Activated T-cell treated with anti-CD3 and anti-CD28 coated beads, Interleukin-2, amount 50 U/mL, for 4 hours (primary cell): ENCODE measurements at regions not wholly inside any gene's neighbourhood (a gene's known extent, or its start where the extent isn't known, plus 50 kb on each side); places are given as distances from the start of the nearest gene placed in this dataset.
"Not testable (repeated sequence)": the region's sequence is repeated elsewhere in the genome, so short reads cannot be mapped to it uniquely, and the experiment has no call there.

Experiments used
- ATAC-seq, 2 donors: fragments of 200-7000 bp; cut with Tn5 transposase; one replicate each; pipeline ENCODE4 v1.10.0; 2021
- DNase-seq: peaks from one replicate; pipeline ENCODE4 v3.0.0-alpha.2; 2020
- H3K27me3 Mint-ChIP-seq: one replicate; pipeline ENCODE4 v1.8.0; 2021; ENCODE audit warnings: low read depth, mixed read lengths
- H3K36me3 Mint-ChIP-seq: one replicate; pipeline ENCODE4 v1.8.0; 2022; ENCODE audit warnings: mixed read lengths; ENCODE audit not compliant: insufficient read depth
- H3K4me1 Mint-ChIP-seq: one replicate; pipeline ENCODE4 v1.8.0; 2021; ENCODE audit warnings: low read depth, mixed read lengths
- H3K4me3 Mint-ChIP-seq: one replicate; pipeline ENCODE4 v1.8.0; 2021; ENCODE audit warnings: mild to moderate bottlenecking, moderate library complexity, mixed read lengths
- H3K9me3 Mint-ChIP-seq: one replicate; pipeline ENCODE4 v1.8.0; 2021; ENCODE audit warnings: mixed read lengths

DNA sequence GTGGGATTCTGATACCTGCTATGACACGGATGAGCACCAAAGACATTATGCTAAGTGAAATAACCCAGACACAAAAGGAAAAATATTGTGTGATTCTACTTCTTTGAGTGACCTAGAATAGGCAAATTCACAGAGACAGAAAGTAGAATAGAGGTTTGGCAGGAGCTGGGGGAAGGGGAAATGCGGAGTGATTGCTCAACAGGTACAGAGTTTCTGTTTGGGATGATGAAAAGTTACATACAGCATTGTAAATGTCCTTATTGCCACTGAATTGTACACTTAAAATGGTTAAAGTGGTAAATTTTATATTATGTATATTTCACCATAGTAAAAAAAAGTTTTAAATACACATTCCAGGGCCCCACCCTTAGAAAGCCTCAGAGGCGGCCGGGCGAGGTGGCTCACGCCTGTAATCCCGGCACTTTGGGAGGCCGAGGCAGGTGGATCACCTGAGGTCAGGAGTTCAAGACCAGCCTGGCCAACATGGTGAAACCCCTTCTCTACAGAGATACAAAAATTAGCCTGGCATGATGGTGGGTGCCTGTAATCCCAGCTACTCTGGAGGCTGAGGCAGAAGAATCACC lies 72.3 kb downstream of the ARF6 start:
- H3K36me3 Mint-ChIP-seq, H3K4me3 Mint-ChIP-seq, ATAC-seq, H3K27me3 Mint-ChIP-seq, H3K9me3 Mint-ChIP-seq, DNase-seq: not testable (repeated sequence)
- H3K4me1 Mint-ChIP-seq = peaks cover 32% of the 10 kb centered on the region

DNA sequence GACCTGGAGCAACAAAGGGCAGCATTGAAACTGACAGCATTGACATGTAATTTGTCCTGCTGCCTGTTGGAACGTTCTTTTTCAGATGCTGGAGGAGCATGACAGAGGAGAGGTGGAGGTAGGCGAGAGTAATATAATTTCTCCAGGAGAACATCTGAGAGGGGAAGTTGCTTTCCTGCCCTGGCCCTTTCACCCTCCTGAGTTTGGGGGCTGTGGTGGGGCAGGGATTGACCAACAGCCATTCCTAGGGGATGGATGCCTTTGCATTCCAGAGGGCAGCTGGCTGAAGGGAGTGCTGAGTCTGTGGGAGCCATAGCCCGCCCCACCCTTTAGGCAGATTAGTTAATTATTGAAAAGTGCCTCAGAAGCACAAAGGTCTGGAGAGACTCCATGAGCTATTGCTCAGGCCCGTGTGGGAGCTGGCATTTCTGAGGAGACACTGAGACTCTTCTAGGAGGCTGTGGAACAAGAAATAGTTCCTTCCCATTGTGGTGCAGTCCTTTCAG lies 73.5 kb downstream of the ARF6 start:
- Mint-ChIP-seq H3K36me3 (no peaks in the 10 kb centered on the region), H3K4me1 (peaks cover 36% of the 10 kb centered on the region), H3K4me3 (no peak overlapping the region), H3K9me3 (no peaks in the 10 kb centered on the region), H3K27me3 (no peaks in the 10 kb centered on the region)
- ATAC-seq = no peak
- no peak for DNase-seq

DNA sequence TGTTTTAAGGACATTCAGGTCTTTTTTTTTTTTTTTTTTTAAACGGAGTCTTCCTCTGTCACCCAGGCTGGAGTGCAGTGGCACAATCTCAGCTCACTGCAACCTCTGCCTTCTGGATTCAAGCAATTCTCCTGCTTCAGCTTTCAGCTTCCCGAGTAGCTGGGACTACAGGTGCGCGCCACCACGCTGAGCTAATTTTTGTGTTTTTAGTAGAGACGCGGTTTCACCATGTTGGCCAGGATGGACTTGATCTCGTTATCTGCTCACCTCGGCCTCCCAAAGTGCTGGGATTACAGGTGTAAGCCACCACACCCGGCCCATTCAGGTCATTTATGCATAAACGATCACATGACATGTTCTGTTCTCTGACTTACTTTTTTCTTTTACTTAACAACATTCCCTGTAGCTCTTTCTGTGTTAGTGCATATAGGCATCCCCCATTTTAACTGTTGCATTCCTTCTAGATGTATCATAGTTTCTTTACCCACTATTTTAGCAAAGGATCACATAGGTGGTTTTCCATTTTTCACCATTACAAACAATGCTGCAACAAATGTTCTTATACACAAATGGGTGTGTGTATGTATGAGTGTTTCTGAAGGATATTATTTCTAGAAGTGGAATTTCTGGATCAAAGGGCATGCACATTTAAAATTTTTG lies 74.2 kb downstream of the ARF6 start:
- no peaks in the 10 kb centered on the region for H3K9me3 Mint-ChIP-seq
- no peak overlapping the region for H3K4me3 Mint-ChIP-seq
- H3K4me1 Mint-ChIP-seq = peaks cover 37% of the 10 kb centered on the region
- ATAC-seq (no peak), DNase-seq (no peak)
- no peaks in the 10 kb centered on the region for H3K27me3 Mint-ChIP-seq
- no peaks in the 10 kb centered on the region for H3K36me3 Mint-ChIP-seq

DNA sequence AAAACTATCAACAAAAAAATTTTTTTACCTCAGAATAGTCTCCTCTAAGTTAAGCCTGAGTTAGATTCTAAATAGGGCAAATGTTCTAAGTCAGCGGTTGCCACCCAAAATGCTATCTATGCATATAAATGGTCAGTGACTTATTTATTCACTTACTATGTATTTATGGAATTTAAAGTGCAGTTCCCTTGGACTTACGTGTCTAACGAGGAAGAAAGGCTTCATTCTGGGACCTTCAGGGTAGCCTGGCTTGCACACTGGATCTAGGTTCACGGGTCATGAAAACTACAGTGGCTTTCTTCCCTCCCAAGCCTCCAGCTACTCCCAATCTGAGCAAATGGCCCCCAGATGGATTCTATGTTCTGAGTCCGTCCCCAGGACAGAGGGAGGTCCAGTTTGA lies 77.1 kb downstream of the ARF6 start:
- no peak for ATAC-seq
- no peaks in the 10 kb centered on the region for H3K36me3 Mint-ChIP-seq
- no peak for DNase-seq
- no peaks in the 10 kb centered on the region for H3K9me3 Mint-ChIP-seq
- peaks cover 50% of the 10 kb centered on the region for H3K4me1 Mint-ChIP-seq
- H3K4me3 Mint-ChIP-seq = no peak overlapping the region
- H3K27me3 Mint-ChIP-seq = no peaks in the 10 kb centered on the region

DNA sequence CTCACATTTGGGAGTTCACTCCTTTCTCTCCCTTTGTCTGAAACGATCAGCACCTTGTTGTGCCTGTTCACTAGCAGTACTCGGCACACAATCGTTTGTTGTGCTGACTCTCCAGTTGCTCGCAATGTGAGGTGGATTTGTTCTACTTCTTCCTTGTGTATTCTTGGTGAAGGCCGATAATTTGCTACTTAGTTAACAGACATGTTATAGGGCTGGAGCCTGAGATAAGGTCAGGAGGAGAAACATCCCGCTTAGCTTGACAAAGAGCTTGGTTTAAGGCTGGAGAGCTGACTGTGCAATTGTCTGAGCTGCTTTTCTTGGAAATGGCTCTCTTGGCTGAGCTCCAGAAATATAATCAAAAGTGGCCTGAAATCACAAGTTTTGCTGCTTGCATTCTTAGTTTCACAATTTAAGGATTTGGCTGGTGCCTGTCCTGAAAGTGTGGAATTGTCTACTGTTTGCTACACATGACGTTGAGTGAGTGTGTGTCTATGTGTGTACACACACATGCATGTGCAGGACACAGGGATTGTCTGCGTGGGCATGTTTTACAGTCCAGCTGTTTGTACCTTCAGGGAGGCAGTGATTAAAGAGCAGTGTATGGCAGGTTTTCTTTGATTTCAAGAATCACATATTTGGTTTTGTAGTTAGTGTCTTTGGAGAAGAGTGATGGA lies 77.7 kb downstream of the ARF6 start:
- no peaks in the 10 kb centered on the region for H3K9me3 Mint-ChIP-seq
- peaks cover 57% of the 10 kb centered on the region for H3K4me1 Mint-ChIP-seq
- DNase-seq (no peak), ATAC-seq (peak; percentile 10 to 11)
- peak overlapping the region; percentile 79 for H3K4me3 Mint-ChIP-seq
- H3K36me3 Mint-ChIP-seq = no peaks in the 10 kb centered on the region
- no peaks in the 10 kb centered on the region for H3K27me3 Mint-ChIP-seq

DNA sequence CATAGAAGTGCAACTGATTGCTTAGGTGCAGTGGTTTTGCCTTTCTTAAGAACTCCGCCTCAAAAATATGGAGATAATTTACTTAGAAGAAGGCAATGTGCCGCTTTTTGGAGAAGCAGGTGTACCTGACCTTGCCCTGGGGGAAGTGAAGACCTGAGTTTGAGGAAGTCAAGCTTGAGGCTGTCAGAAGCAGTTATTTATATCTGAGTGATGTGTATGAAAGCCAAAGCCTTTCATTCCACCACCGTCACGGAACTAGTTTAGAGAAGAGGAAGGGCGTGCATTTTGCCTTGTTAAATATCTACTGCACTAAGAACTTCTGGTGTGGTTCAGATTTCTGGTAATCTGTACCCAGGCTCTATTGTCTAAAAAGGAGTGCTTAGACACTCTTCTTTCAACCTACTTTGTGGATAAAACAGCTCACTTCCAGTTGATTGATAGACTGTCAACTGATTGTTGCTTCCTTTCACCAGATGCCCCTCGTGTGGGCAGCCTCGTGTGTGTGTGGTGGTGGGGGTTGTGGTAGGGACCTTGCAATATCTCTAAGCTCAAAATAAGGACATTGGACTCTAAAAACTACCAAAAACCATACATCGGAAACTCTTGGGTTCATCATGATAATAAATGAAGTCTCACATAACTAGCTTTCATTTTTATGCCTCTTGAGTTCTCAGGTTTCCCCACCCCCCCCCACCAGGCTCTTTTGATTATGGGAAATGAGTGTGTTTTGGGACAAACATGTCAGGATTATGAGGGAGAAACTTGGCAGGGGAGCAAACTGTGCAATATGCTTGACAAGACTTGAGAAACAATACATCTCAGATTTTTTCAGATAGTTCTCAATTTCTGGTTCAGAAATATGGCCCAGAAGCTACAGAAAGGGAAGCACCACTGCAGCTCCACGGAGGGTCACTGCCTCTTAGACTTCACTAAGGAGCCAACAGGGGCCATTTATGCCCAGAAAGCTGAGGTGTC lies 78.6 kb downstream of the ARF6 start:
- DNase-seq = peak; percentile 38
- Mint-ChIP-seq H3K4me3 (peak overlapping the region; percentile 79), H3K4me1 (peaks cover 64% of the 10 kb centered on the region), H3K9me3 (no peaks in the 10 kb centered on the region), H3K36me3 (no peaks in the 10 kb centered on the region), H3K27me3 (no peaks in the 10 kb centered on the region)
- peak; percentile 69 to 70 for ATAC-seq

DNA sequence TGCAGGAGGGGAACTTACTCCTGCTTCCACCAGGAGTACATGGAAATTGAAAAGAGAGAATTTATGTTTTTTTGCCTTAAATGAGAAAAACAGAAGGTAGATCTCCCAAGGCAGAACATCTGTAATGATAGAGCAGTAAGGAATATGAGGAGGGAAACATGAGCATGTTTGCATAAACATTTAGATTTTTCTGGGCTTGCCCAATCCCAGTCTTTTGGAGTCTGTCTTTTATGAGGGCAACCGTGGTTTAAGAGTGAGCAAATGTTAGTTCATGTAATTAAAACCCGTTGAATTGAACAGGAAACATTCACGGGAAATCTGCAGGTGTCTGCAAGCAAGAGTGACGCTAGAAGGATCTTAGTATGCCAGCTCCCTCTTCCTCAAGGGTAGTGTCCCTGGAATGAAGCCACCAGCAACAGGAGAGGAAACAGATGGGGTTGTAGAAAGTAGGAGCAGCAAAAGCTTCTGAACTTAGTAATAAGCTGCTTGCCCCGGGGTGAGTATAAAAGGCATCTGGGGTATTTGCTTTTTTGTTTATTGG lies 79.3 kb downstream of the ARF6 start:
- no peaks in the 10 kb centered on the region for H3K27me3 Mint-ChIP-seq
- H3K4me3 Mint-ChIP-seq = peak overlapping the region; percentile 79
- H3K36me3 Mint-ChIP-seq = no peaks in the 10 kb centered on the region
- H3K4me1 Mint-ChIP-seq = peaks cover 72% of the 10 kb centered on the region
- no peak for DNase-seq
- no peak for ATAC-seq
- H3K9me3 Mint-ChIP-seq = no peaks in the 10 kb centered on the region

DNA sequence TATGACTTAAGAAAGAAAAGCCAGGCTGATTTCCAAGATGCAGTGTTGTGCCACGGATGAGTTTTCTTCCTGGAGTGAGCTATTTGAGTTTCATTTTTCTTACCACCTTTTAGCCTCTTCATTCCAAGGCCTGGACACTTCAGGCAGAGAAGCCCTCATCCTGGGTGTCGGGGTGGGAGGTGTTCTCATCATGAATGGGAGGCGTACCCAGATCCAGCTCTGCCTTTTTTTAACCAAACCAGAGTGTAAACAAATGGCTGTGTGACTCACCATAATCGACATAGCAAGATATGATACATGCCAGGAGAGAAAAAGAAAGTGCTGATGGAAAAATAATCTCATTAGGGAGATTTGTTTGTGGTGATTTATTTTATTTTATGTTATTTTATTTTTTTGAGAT lies 79.9 kb downstream of the ARF6 start:
- Mint-ChIP-seq H3K4me3 (peak overlapping the region; percentile 79), H3K4me1 (peaks cover 78% of the 10 kb centered on the region), H3K27me3 (no peaks in the 10 kb centered on the region), H3K9me3 (no peaks in the 10 kb centered on the region), H3K36me3 (no peaks in the 10 kb centered on the region)
- DNase-seq (peak; percentile 32), ATAC-seq (peak; percentile 57 to 59)

DNA sequence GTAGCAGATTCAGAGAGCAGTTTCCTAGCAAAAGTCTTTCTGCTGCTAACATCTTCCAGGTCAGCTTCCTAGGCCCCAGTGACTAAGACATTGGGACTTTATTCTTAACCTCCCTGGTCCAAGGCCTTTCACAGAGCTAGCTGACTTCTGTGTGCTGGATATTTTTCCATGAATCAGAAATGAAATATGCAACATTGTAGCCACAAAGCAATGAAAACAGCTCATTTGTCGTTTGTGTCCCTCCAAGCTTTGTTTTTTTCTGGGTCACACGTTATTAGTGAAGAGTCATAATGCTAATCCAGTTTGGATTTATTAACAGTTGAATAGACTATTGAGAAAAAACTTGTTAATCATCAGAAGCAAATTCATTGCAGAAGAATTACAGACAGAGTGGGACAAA lies 82.4 kb downstream of the ARF6 start:
- peaks cover 91% of the 10 kb centered on the region for H3K4me1 Mint-ChIP-seq
- no peaks in the 10 kb centered on the region for H3K36me3 Mint-ChIP-seq
- H3K4me3 Mint-ChIP-seq = no peak overlapping the region
- DNase-seq = no peak
- no peaks in the 10 kb centered on the region for H3K27me3 Mint-ChIP-seq
- no peak for ATAC-seq
- no peaks in the 10 kb centered on the region for H3K9me3 Mint-ChIP-seq

DNA sequence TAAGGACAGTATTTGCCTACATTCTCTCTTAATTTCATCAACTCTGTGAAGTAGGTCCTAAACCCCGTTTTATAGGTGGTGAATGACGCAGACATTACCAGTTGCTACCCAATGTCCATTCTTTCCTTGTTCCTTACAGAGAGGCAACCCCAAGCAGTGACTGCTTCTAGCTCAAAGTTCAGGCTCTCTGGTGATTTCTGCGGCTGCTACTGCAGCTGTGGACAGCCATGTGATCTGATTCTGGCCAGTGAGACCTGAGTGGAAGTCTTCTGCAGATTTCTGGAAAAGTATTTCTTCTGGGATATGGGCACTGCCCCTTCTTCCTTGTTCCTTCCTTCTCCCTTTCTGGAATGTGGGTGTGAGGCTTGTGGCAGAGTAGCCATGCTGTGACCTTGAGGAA lies 82.9 kb downstream of the ARF6 start:
- DNase-seq (no peak), ATAC-seq (no peak)
- H3K27me3 Mint-ChIP-seq = no peaks in the 10 kb centered on the region
- H3K36me3 Mint-ChIP-seq = no peaks in the 10 kb centered on the region
- no peak overlapping the region for H3K4me3 Mint-ChIP-seq
- H3K9me3 Mint-ChIP-seq = no peaks in the 10 kb centered on the region
- H3K4me1 Mint-ChIP-seq = peaks cover 91% of the 10 kb centered on the region

DNA sequence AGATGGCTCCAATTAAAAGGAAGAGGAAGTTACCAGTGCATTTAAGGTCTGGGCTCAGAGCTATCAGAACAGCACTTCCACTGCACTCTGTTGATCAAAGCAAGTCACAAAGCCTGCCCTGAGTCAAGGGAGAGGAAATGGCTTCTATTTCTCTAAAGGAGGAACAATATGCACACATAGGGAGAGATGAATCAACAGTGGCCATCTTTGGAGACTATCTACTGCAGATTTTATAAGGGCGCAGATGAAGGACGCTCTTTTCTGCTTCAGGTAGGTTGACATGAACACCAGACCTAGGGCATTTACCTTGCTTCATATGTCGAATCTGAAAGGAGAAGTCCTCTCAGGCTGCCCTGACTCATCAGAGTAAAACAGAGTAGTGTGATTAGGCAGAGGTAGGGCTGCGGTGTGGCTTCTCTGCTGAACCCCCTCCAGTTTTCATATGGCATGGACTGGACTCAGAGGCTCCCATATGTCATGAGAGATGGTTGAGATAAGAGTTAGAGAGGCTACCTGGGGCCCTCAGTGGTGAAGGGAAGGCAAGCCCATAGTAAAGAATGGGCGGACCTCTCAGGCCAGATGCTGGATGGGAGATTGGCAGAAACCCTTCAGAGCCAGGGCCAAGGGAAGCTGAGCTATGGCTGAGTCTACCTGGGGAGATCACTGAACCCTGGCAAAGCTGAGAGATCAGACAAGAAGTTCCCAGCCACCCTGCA lies 84.4 kb downstream of the ARF6 start:
- Mint-ChIP-seq H3K9me3 (no peaks in the 10 kb centered on the region), H3K27me3 (no peaks in the 10 kb centered on the region), H3K4me1 (peaks cover 91% of the 10 kb centered on the region), H3K36me3 (no peaks in the 10 kb centered on the region), H3K4me3 (peak overlapping the region; percentile 66)
- ATAC-seq (peak; percentile 87 to 91), DNase-seq (peak; percentile 41)

DNA sequence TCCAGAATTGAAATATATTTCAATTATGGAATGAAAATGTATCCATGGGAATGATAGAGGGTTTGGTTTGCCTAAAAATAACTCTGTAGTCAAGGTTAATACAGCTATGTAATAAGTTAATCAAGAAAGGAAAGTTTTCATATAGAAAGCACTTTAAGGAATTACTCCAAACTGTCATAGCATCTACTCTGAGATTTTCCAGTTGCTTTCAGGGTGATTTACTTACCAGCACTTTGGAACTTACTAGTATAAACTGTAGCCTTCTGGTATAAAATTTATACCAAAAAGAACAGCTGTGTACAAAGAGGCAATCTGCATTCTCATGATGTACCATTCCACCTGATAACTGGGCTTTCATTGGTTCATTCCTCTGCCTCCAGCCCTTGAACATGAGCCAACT lies 87.1 kb downstream of the ARF6 start:
- Mint-ChIP-seq H3K4me3 (no peak overlapping the region), H3K36me3 (no peaks in the 10 kb centered on the region), H3K27me3 (no peaks in the 10 kb centered on the region), H3K4me1 (peaks cover 89% of the 10 kb centered on the region), H3K9me3 (no peaks in the 10 kb centered on the region)
- DNase-seq (no peak), ATAC-seq (no peak)

DNA sequence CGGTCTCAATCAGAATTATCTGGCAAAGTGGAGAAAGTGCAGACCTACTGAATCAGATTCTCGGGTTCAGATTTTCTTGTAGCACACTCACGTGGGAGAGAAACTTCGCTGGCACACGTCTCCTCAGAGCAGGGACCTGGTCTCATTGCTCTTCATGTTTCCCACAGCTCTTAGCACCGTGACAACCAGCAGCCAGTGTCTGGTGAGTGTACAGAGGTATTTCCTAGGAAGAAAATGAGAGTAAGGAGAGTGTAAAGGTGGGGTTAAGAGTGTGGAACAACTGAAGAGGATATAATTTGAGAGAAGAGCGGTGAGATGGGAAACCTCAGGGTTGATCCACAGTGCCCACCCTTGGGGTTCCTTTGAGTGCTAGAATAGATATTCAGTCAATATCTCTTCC lies 89.2 kb downstream of the ARF6 start:
- no peak for ATAC-seq
- Mint-ChIP-seq H3K4me1 (peaks cover 82% of the 10 kb centered on the region), H3K4me3 (peak overlapping the region; percentile 62), H3K27me3 (no peaks in the 10 kb centered on the region), H3K9me3 (no peaks in the 10 kb centered on the region), H3K36me3 (no peaks in the 10 kb centered on the region)
- DNase-seq = no peak
